HFF-Myc (cell line): ENCODE measurements at regions not wholly inside any gene's neighbourhood (a gene's known extent, or its start where the extent isn't known, plus 50 kb on each side); places are given as distances from the start of the nearest gene placed in this dataset.

ENCODE experiments used
- DNase-seq: peaks from one replicate; pipeline ENCODE4 v3.0.0-alpha.2; 2011; ENCODE audit warnings: low read depth; ENCODE audit errors: extremely low read depth
- H3K4me3 ChIP-seq: replicated peaks from 2 replicates; pipeline ENCODE4 v1.5.1; 2011; ENCODE audit warnings: low read depth, mild to moderate bottlenecking, control low read depth, low read length
- TF ChIP-seq, protein P1 (sequence below): IDR thresholded peaks from 2 replicates; pipeline ENCODE4 v1.5.1; 2012; ENCODE audit warnings: mild to moderate bottlenecking, low read depth, low read length, control low read depth; ENCODE audit errors: missing control alignments

DNA sequence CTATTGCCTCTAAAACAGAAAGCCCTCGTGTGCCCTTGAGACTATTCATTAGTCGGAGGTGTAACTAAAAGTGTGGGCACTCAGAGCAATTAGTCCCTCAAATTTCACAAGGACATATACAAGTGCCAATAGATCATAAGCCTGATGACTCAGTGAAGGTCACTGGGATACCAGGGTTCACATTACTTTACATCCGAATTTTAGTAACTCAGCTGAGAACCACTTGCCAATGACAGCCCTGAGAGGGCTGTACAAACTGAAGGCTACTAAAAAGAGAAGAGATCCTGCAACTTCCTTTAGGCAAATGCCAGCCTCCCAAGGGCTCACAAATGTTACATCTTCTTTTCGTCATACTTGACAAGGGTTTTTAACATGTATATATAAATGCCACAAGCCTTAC lies 369.6 kb downstream of the TENT5A start:
- no peak overlapping the region for H3K4me3 ChIP-seq
- DNase-seq, result no peak
- TF ChIP-seq, protein P1, sequence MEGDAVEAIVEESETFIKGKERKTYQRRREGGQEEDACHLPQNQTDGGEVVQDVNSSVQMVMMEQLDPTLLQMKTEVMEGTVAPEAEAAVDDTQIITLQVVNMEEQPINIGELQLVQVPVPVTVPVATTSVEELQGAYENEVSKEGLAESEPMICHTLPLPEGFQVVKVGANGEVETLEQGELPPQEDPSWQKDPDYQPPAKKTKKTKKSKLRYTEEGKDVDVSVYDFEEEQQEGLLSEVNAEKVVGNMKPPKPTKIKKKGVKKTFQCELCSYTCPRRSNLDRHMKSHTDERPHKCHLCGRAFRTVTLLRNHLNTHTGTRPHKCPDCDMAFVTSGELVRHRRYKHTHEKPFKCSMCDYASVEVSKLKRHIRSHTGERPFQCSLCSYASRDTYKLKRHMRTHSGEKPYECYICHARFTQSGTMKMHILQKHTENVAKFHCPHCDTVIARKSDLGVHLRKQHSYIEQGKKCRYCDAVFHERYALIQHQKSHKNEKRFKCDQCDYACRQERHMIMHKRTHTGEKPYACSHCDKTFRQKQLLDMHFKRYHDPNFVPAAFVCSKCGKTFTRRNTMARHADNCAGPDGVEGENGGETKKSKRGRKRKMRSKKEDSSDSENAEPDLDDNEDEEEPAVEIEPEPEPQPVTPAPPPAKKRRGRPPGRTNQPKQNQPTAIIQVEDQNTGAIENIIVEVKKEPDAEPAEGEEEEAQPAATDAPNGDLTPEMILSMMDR, result no peak

DNA sequence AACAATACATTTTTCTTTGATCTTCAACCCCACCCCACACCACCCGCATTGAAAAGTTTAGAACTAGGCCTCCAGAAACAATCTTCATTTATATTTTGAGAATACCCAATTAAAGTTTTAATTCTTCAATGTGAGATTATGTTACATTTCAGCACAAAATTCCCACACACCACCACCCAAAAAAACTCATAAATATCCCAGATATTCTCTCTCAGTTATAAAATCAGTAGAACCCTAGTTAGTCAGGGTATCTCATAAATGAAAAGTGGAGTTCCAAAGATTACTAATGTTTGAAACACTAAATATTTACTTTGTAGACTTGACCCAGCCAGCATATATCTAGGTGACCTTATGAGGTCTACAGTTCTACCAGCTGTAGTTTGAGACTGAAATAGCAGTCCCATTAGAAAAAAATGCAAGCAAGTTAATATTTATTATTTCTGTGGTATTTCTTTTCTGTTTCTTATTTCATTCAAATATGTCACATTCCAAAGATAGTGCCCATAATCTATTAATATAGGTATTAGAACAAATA lies 371.0 kb downstream of the TENT5A start:
- H3K4me3 ChIP-seq, result no peak overlapping the region
- no peak for DNase-seq
- TF ChIP-seq, protein P1, result no peak

DNA sequence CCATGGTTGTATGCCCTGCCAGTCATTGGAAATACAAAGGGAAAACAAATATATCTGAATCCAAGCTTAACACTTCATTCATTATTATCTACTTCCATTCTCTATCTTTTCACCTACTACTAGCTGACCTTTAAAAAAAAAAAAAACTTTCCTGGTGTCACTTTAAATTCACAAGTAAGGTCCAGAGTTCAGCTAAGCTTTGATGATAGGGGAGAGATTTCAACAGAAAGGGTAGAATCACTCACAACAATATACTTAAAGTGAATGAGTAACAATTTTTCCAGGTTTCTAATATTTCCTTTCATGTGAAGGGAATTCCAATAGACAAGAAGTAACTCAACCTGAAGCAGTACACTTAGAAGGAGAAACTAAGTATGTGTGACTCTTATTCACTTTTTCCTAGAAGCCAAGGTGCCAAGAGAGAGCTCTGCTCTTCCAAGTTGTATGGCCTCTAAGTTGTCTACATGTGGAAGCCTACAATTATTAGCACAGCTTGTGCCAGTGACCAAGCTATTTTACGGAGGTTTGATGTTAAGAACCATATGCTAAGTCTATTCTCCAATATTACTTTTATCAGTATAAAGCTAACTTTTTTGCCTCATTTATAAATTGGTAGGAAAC lies 371.7 kb downstream of the TENT5A start:
- TF ChIP-seq, protein P1, result no peak
- no peak overlapping the region for H3K4me3 ChIP-seq
- no peak for DNase-seq

DNA sequence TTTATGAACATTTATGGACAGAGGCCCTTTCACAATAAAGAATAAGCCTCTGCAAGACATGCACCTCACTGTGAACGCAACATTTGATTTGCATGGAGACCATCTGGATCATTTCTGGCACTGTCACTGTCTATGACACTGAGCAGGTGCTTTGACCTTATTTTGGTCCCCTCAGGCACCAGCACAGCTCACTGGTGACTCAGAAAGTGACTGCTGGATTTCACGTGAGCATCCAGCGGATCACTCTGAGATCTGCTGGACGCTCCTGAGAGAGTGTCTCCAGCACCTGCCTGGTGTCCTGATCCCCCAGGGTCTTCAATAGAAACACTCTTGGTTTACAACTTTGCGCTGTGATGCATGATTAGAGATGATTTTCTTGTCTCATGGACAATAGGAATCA lies 375.7 kb downstream of the TENT5A start:
- TF ChIP-seq, protein P1, result no peak
- no peak overlapping the region for H3K4me3 ChIP-seq
- DNase-seq, result no peak

DNA sequence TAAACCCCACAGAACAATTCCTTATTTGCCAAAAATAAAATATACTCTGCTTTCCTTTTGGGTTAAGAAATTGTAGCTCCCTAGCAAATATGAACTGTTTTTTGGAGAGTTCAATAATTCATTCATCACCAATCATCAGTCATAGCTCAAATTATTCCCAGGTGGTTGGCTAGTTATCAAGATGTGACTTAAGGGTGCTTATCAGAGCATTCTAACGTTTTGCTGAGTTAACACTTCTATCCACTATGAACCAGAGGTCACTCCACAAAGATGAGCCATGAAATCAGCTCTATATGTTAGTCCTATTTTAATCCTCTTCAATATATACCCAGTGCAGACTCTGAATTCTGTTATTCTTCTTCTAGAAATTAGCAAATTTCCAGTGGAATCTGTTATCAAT lies 379.1 kb downstream of the TENT5A start:
- TF ChIP-seq, protein P1, result no peak
- no peak for DNase-seq
- H3K4me3 ChIP-seq, result no peak overlapping the region

DNA sequence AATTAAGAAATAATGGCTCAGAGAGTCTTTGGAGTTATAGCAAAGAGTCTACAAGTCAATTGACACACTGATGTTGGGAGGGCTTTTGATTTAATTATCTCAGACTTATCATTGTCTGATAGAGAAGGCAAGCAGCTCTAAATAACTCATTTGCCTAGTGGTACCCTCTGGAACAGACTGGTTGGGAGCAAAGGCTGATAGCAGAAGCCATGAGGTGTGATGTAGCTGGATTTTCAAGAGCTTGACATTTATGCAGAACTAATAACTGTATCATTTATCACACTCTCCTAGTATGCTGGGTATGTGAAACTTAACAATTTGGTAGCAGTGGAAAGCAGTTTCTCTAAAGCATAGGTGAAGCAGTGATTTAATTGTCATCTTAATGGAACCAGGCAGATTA lies 380.6 kb downstream of the TENT5A start:
- TF ChIP-seq, protein P1, result no peak
- DNase-seq, result no peak
- H3K4me3 ChIP-seq, result no peak overlapping the region

DNA sequence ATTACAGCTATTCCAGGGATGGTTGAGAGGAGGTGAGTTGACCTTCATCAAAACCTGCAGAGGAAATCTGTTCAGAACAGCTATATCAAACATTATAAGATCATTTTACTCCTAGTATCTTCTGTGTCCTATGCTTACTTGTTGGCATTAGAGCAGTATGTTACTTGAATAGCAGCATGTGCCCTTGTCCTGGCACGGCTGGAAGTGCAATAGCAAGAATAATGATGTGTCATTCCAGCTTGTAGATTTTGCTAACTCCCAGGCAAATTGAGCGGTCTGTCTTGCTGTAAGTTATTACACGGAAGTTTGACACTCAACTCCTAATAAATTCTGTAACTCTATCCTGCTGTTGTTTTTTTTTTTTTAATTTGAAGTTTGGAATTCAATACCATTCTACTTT lies 385.5 kb downstream of the TENT5A start:
- TF ChIP-seq, protein P1, result no peak
- no peak for DNase-seq

More for the DNA sequence above, 385.5 kb downstream of the TENT5A start:
- no peak overlapping the region for H3K4me3 ChIP-seq
